ENCODE measurements at regions not wholly inside any gene's neighbourhood (a gene's known extent, or its start where the extent isn't known, plus 50 kb on each side); places are given as distances from the start of the nearest gene placed in this dataset.

- DNase-seq (ENCODE audit: low spot score), result no peak
- peaks cover 2% of the 10 kb centered on the region for H3K27me3 Mint-ChIP-seq (ENCODE audit: low read depth)
- no peak overlapping the region for H3K27ac Mint-ChIP-seq (ENCODE audit: unreplicated experiment)
- H3K36me3 Mint-ChIP-seq (ENCODE audit: low read depth), result no peaks in the 10 kb centered on the region
- H3K9me3 Mint-ChIP-seq (ENCODE audit: low read depth), result no peaks in the 10 kb centered on the region
- no peak for TF ChIP-seq CTCF (IDR thresholded peaks at IDR 0.05)
- H3K4me3 Mint-ChIP-seq (ENCODE audit: unreplicated experiment), result no peak overlapping the region
- no peaks in the 10 kb centered on the region for H3K4me1 Mint-ChIP-seq (ENCODE audit: low read depth)
Observed at GRCh38 chr14:42353315-42353714, 746.6 kb downstream of the LRFN5 start.

- no peaks in the 10 kb centered on the region for H3K27me3 Mint-ChIP-seq (ENCODE audit: low read depth)
- TF ChIP-seq CTCF (IDR thresholded peaks at IDR 0.05), result no peak
- no peak for DNase-seq (ENCODE audit: low spot score)
- no peaks in the 10 kb centered on the region for H3K36me3 Mint-ChIP-seq (ENCODE audit: low read depth)
- H3K9me3 Mint-ChIP-seq (ENCODE audit: low read depth), result no peaks in the 10 kb centered on the region
- H3K4me3 Mint-ChIP-seq (ENCODE audit: unreplicated experiment), result no peak overlapping the region
- H3K27ac Mint-ChIP-seq (ENCODE audit: unreplicated experiment), result no peak overlapping the region
- no peaks in the 10 kb centered on the region for H3K4me1 Mint-ChIP-seq (ENCODE audit: low read depth)
Observed at GRCh38 chr14:42335918-42336317, 729.2 kb downstream of the LRFN5 start.

GRCh38 chr14:42334931-42335330 lies 728.3 kb downstream of the LRFN5 start:
- Mint-ChIP-seq H3K36me3 (ENCODE audit: low read depth) (no peaks in the 10 kb centered on the region), H3K9me3 (ENCODE audit: low read depth) (no peaks in the 10 kb centered on the region), H3K4me3 (ENCODE audit: unreplicated experiment) (no peak overlapping the region), H3K27ac (ENCODE audit: unreplicated experiment) (no peak overlapping the region), H3K4me1 (ENCODE audit: low read depth) (no peaks in the 10 kb centered on the region), H3K27me3 (ENCODE audit: low read depth) (no peaks in the 10 kb centered on the region)
- no peak for TF ChIP-seq CTCF (IDR thresholded peaks at IDR 0.05)
- DNase-seq (ENCODE audit: low spot score), result no peak

- no peak for TF ChIP-seq CTCF (IDR thresholded peaks at IDR 0.05)
- H3K9me3 Mint-ChIP-seq (ENCODE audit: low read depth), result peaks cover 2% of the 10 kb centered on the region
- H3K36me3 Mint-ChIP-seq (ENCODE audit: low read depth), result no peaks in the 10 kb centered on the region
- no peak overlapping the region for H3K27ac Mint-ChIP-seq (ENCODE audit: unreplicated experiment)
- DNase-seq (ENCODE audit: low spot score), result no peak
- no peak overlapping the region for H3K4me3 Mint-ChIP-seq (ENCODE audit: unreplicated experiment)
- H3K4me1 Mint-ChIP-seq (ENCODE audit: low read depth), result no peaks in the 10 kb centered on the region
- H3K27me3 Mint-ChIP-seq (ENCODE audit: low read depth), result no peaks in the 10 kb centered on the region
Observed at GRCh38 chr14:42323426-42323825, 716.8 kb downstream of the LRFN5 start.

GRCh38 chr14:42322531-42323284 lies 716.0 kb downstream of the LRFN5 start:
- TF ChIP-seq CTCF (IDR thresholded peaks at IDR 0.05), result no peak
- Mint-ChIP-seq H3K4me3 (ENCODE audit: unreplicated experiment) (no peak overlapping the region), H3K9me3 (ENCODE audit: low read depth) (peaks cover 2% of the 10 kb centered on the region), H3K27ac (ENCODE audit: unreplicated experiment) (no peak overlapping the region), H3K27me3 (ENCODE audit: low read depth) (no peaks in the 10 kb centered on the region), H3K4me1 (ENCODE audit: low read depth) (no peaks in the 10 kb centered on the region), H3K36me3 (ENCODE audit: low read depth) (no peaks in the 10 kb centered on the region)
- no peak for DNase-seq (ENCODE audit: low spot score)

Data from chondrocyte (in vitro differentiated cells).